ENCODE measurements at regions not wholly inside any gene's neighbourhood (a gene's known extent, or its start where the extent isn't known, plus 50 kb on each side); places are given as distances from the start of the nearest gene placed in this dataset.
"Not testable (repeated sequence)": the region's sequence is repeated elsewhere in the genome, so short reads cannot be mapped to it uniquely, and the experiment has no call there.

- DNase-seq (ENCODE audit: low read depth) = no peak
These were observed 234.5 kb downstream of the TFAP2A start for GRCh38 chr6:10180138-10181074.

DNA sequence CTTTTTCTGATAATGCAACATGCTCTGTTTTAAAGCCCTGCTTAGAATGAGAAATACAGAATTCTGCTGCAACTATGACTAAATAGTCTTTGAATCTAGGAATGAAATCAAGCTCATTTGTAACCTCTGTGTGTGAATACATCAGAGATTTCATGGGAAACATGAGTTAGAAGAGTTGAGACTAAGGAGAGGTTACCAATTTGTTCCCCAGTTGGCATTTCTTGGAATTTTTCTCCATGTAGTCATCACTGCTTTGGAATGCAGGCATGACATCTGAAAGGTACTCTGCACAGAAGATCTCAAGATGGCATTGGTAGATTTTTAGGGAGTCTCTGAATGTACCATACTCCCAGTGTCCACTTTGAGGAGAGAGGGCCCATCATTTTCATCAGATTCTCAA, 237.2 kb downstream of the TFAP2A start:
- DNase-seq (ENCODE audit: low read depth) = peak; percentile 52

- no peak for DNase-seq (ENCODE audit: low read depth)
These were observed 239.5 kb downstream of the TFAP2A start for GRCh38 chr6:10175362-10175761.

DNA sequence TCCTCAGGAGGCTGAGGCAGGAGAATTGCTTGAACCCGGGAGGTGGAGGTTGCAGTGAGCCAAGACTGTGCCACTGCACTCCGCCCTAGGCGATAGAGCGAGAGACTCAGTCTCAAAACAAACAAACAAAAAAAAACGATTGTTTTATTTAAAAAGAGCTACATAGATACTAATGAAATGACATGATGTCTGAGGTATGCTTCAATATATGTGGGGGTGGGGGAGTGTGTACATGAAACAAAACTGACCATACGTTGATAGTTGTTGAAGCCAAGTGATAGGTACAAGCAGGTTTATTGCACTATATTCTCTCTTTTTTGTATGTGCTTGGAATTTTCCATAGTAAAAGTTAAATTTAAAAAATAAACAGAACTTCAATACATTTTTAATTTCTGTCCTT, 240.1 kb downstream of the TFAP2A start:
- DNase-seq (ENCODE audit: low read depth) = no peak

DNA sequence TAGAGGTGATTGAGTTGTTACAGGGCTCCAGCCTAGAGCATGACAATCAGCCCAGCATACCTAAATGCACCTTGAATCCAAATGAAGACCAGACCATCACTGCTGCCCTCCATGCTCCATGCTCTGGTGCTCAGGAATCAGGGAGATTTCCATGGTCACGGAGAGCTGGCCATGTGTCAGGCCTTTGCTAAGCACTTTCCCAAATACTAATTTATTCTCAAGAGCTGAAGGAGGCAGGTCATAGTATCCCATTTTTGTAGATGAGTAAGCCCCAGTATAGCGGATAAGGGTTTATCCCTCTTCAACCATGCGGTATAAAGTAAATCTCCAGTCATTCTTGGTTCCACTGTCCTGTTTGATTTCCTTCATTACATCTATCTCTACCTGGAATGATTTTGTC, 240.8 kb downstream of the TFAP2A start:
- no peak for DNase-seq (ENCODE audit: low read depth)

GRCh38 chr6:10171706-10172105, 243.2 kb downstream of the TFAP2A start:
- not testable (repeated sequence) for DNase-seq (ENCODE audit: low read depth)

DNA sequence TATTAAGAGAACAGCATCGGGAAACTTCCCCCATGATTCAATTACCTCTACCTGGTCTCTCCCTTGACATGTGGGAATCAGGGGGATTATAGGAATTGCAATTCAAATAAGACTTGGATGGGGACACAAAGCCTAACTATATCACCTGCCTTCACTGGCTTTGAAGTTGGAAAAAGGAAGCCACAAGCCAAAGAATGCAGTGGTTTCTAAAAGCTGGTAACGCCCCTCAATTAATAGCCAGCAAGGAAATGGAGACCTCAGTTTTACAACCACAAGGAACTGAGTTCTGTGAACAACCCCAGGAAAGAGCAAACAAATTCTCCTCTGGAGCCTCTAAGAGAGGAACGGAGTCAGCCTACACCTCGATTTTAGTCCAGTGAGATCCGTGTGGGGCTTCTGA, 244.1 kb downstream of the TFAP2A start:
- DNase-seq (ENCODE audit: low read depth) = no peak

- no peak for DNase-seq (ENCODE audit: low read depth)
These were observed 248.8 kb downstream of the TFAP2A start for GRCh38 chr6:10166031-10166430.

GRCh38 chr6:10163203-10163962, 251.5 kb downstream of the TFAP2A start:
- peak; percentile 57 for DNase-seq (ENCODE audit: low read depth)

DNA sequence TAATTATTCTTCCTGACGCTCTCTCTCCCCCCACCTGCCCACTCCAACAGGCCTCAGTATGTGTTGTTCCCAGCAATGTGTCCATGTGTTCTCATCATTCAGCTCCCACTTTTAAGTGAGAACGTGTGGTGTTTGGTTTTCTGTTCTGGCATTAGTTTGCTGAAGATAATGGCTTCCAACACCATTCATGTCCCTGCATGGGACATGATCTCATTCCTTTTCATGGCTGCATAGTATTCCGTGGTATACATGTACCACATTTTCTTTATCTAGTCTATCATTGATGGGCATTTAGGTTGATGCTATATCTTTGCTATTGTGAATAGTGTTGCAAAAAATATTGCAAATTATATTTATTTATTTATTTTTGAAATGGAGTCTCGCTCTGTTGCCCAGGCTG, 258.0 kb downstream of the TFAP2A start:
- no peak for DNase-seq (ENCODE audit: low read depth)

- no peak for DNase-seq (ENCODE audit: low read depth)
These were observed 260.6 kb downstream of the TFAP2A start for GRCh38 chr6:10154251-10154650.

- DNase-seq (ENCODE audit: low read depth) = peak; percentile 48
These were observed 263.5 kb downstream of the TFAP2A start for GRCh38 chr6:10151144-10151915.

DNA sequence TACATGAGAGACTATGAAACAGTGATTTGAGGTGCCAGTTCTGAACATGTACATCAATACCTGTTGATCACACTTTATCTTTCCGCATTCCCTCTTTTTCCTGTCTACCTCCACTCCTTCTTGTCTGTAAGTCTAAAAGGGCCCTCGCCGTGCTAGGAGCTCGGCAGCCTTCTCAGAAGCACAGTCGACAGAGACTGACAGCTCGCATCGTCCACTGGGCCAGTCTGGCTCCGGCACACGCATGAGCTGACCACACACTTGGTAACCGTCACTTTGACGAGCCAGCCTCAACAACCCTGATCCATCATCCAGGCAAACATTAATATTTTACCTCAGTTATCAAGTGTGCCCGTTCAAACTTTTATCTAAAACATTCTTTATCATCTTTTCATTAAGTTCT, 265.3 kb downstream of the TFAP2A start:
- DNase-seq (ENCODE audit: low read depth) = no peak

DNA sequence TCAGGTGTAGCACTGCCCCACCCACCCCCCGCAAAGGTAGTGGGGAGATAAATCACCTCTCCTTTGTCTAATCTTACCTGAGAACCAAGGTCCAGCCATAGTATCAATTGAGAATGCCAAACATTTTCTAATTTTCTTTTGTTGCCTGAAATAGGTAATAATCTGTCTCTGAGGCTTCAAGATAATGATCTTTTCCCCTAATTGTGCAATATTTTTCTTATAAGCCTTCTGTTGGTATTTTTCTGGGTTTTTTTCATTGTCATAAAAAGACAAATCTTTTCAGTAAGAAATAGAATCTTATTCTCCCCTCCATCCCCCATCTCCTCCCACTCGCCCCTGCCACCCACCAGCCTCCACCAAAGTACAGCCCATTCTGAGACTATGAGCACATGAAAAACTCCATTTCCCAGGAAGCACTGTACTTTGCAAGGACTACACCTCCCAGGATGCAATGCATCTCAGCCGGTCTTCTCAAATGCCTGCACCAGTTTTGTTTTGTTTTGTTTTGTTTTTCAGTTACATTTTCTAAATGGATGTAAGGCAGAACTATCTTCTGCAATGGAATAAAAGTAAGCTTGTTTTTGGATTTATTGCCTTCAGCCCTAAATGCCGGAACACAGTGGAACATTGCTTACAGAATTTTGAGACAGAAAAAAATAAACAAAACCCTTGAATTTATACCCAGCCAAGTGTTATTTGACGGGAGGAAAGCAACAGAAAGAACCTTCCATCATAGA, 268.0 kb downstream of the TFAP2A start:
- peak; percentile 60 for DNase-seq (ENCODE audit: low read depth)

DNA sequence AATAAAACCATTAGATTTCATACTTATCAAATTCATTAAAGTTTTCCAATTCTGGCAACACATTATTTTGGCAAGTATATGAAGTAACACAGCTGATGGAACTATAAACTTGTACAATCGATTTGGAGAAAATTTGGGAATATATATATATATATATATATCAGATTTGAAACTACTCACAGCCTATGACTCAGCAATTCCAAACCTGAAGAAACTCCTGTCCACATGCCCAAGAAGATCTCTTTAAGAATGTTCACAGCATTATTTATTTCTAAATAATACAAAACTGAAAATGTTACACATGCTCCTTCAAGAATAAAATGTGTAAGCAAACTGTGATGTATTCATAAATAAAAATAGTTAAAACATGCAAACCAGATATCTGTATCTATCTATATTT, 270.1 kb downstream of the TFAP2A start:
- no peak for DNase-seq (ENCODE audit: low read depth)

DNA sequence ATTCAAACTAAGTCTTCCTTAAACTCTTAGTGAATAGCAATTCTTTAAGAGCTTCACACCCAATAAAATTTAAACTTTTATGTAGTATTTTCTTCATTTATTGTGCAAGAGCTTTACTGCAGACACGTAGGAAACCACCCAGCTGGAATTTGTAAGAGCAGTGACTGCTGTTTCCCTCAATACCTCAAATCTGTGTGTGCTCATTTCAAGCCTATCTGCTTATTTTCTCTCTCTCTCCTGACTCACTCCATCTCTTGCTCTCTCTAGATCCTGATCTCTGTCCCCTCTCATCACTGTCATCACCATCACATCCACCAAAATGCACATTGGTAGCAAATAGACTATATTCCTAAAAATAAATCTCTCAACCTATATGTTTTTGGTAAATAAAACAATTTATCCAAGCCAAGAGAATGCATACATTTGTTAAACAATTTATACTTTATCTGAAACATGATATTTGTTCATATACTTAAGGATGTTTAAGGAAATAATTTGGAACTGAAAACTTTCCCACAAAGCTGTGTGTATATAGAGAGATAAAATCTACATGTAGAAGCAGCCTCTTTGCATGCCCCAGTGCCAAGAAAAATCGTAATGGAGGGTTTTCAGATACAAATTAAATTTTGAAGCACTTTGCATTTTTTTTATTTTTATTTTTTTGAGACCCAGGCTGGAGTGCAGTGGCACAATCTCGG, 273.0 kb downstream of the TFAP2A start:
- peak; percentile 30 for DNase-seq (ENCODE audit: low read depth)

DNA sequence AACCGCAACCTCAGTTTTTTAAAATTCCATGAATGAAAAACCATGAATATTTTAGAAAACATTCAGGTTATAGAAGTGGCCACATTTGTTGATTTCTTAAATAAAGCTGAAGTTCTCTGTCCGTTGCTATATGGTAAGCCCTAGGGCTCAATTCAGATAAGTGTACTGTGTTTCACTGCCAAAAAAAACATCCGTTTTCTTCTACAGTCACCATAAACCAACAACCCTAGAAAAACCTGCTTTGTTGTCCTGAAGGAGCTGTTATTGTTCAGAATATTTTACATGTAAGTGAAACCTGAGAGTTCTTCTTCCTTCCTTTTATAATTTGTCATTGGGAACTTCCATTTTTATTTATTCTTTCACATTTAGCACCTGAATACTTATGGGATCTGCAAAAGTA, 274.1 kb downstream of the TFAP2A start:
- peak; percentile 74 for DNase-seq (ENCODE audit: low read depth)

- no peak for DNase-seq (ENCODE audit: low read depth)
These were observed 274.7 kb downstream of the TFAP2A start for GRCh38 chr6:10140136-10140535.

- peak; percentile 92 for DNase-seq (ENCODE audit: low read depth)
These were observed 276.0 kb downstream of the TFAP2A start for GRCh38 chr6:10138917-10139316.

GRCh38 chr6:10136636-10137035, 278.2 kb downstream of the TFAP2A start:
- no peak for DNase-seq (ENCODE audit: low read depth)

DNA sequence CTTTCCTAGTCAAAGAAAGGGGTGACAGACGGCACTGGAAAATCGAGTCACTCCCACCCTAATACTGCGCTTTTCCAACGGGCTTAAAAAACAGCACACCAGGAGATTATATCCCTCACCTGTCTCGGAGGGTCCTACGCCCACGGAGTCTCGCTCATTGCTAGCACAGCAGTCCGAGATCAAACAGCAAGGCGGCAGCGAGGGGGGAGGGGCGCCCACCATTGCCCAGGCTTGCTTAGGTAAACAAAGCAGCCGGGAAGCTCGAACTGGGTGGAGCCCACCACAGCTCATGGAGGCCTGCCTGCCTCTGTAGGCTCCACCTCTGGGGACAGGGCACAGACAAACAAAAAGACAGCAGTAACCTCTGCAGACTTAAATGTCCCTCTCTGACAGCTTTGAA, 280.7 kb downstream of the TFAP2A start:
- not testable (repeated sequence) for DNase-seq (ENCODE audit: low read depth)

Data from RPMI7951 (cell line).